Mesendoderm (in vitro differentiated cells): ENCODE measurements at regions not wholly inside any gene's neighbourhood (a gene's known extent, or its start where the extent isn't known, plus 50 kb on each side); places are given as distances from the start of the nearest gene placed in this dataset.

Experiments used
- DNase-seq: peaks from one replicate; pipeline ENCODE4 v3.0.0; 2013
- H2AK5ac ChIP-seq: 2 replicates; pipeline ENCODE4 v1.6.1; 2013; ENCODE audit warnings: low read length, inconsistent platforms
- H2BK120ac ChIP-seq: 2 replicates; pipeline ENCODE4 v1.6.1; 2013; ENCODE audit warnings: low read depth, mild to moderate bottlenecking, low read length, moderate library complexity, mixed read lengths
- H2BK15ac ChIP-seq: replicated peaks from 2 replicates; pipeline ENCODE4 v1.6.1; 2013; ENCODE audit warnings: low read depth, mild to moderate bottlenecking, moderate library complexity
- H2BK5ac ChIP-seq: 2 replicates; pipeline ENCODE4 v1.6.1; 2013; ENCODE audit warnings: low read length, inconsistent platforms
- H3K18ac ChIP-seq: 2 replicates; pipeline ENCODE4 v1.6.1; 2013; ENCODE audit warnings: mild to moderate bottlenecking, low read length, mixed read lengths
- H3K23ac ChIP-seq: one replicate; pipeline ENCODE4 v1.6.1; 2013; ENCODE audit warnings: low read length
- H3K27ac ChIP-seq: 2 replicates; pipeline ENCODE4 v1.5.1; 2013; ENCODE audit warnings: low read depth, mild to moderate bottlenecking, inconsistent platforms, low read length, moderate library complexity
- H3K27me3 ChIP-seq: 2 replicates; pipeline ENCODE4 v1.6.1; 2013; ENCODE audit warnings: low read length, control low read depth, mild to moderate bottlenecking, inconsistent platforms; ENCODE audit not compliant: insufficient read depth, poor library complexity
- H3K36me3 ChIP-seq: 2 replicates; pipeline ENCODE4 v1.6.1; 2013; ENCODE audit warnings: low read length, inconsistent platforms; ENCODE audit not compliant: control insufficient read depth, insufficient read depth
- H3K4ac ChIP-seq: one replicate; pipeline ENCODE4 v1.6.1; 2013; ENCODE audit warnings: low read depth, mild to moderate bottlenecking, low read length, moderate library complexity
- H3K4me1 ChIP-seq: 2 replicates; pipeline ENCODE4 v1.6.1; 2013; ENCODE audit warnings: low read depth, low read length, inconsistent platforms; ENCODE audit not compliant: control insufficient read depth
- H3K4me2 ChIP-seq: 2 replicates; pipeline ENCODE4 v1.6.1; 2013; ENCODE audit warnings: low read length
- H3K4me3 ChIP-seq: 2 replicates; pipeline ENCODE4 v1.5.1; 2013; ENCODE audit warnings: mild to moderate bottlenecking, low read length
- H3K56ac ChIP-seq: one replicate; pipeline ENCODE4 v1.6.1; 2013; ENCODE audit warnings: low read length
- H3K79me1 ChIP-seq: 2 replicates; pipeline ENCODE4 v1.6.1; 2013; ENCODE audit warnings: low read length, inconsistent platforms
- H3K79me2 ChIP-seq: 2 replicates; pipeline ENCODE4 v1.6.1; 2013; ENCODE audit warnings: mild to moderate bottlenecking, low read length; ENCODE audit not compliant: control insufficient read depth, insufficient read depth
- H3K9ac ChIP-seq: 2 replicates; pipeline ENCODE4 v1.6.1; 2013; ENCODE audit warnings: low read length, inconsistent platforms
- H4K5ac ChIP-seq: one replicate; pipeline ENCODE4 v1.6.1; 2013; ENCODE audit warnings: low read length
- H4K8ac ChIP-seq: one replicate; pipeline ENCODE4 v1.6.1; 2013; ENCODE audit warnings: low read depth, mild to moderate bottlenecking, control low read depth, low read length, moderate library complexity
- WGBS: extraction: QIAGEN DNeasy Blood & Tissue Kit; methylation state at CpG from one replicate; pipeline ENCODE4 v1.1.7; 2013; ENCODE audit warnings: low lambda C conversion rate, missing lambda C conversion rate; ENCODE audit not compliant: insufficient coverage; ENCODE audit errors: extremely low coverage; 5-methylcytosine and 5-hydroxymethylcytosine counted together

GRCh38 chr9:82583524-82583923, 479.4 kb downstream of the RASEF start:
- Histone ChIP-seq H3K23ac (no peak overlapping the region), H2BK5ac (no peak overlapping the region), H3K27ac (no peak overlapping the region), H3K79me2 (no peaks in the 10 kb centered on the region), H2BK15ac (no peak overlapping the region), H3K4me2 (no peak overlapping the region), H3K4ac (no peak overlapping the region), H4K8ac (no peak overlapping the region), H3K36me3 (no peaks in the 10 kb centered on the region), H4K5ac (no peak overlapping the region), H3K4me3 (no peak overlapping the region), H3K4me1 (no peaks in the 10 kb centered on the region), H2AK5ac (no peak overlapping the region), H3K9ac (no peak overlapping the region), H3K79me1 (no peaks in the 10 kb centered on the region), H3K27me3 (no peaks in the 10 kb centered on the region), H2BK120ac (no peak overlapping the region), H3K56ac (no peak overlapping the region), H3K18ac (no peak overlapping the region)
- no peak for DNase-seq
- WGBS: no CpG with 5 or more reads among the region's 7 CpGs

- Histone ChIP-seq H3K4me3 (no peak overlapping the region), H4K8ac (no peak overlapping the region), H3K27ac (no peak overlapping the region), H3K4me2 (no peak overlapping the region), H2BK5ac (no peak overlapping the region), H2AK5ac (no peak overlapping the region), H3K9ac (no peak overlapping the region), H3K4me1 (no peaks in the 10 kb centered on the region), H3K79me1 (no peaks in the 10 kb centered on the region), H2BK120ac (no peak overlapping the region), H3K18ac (no peak overlapping the region), H4K5ac (no peak overlapping the region), H3K23ac (no peak overlapping the region), H3K56ac (no peak overlapping the region), H3K4ac (no peak overlapping the region), H3K36me3 (no peaks in the 10 kb centered on the region), H3K79me2 (no peaks in the 10 kb centered on the region), H2BK15ac (no peak overlapping the region), H3K27me3 (no peaks in the 10 kb centered on the region)
- peak; percentile 49 for DNase-seq
- WGBS: no CpG with 5 or more reads among the region's 5 CpGs
Measured at GRCh38 chr9:82584349-82584863, 478.5 kb downstream of the RASEF start.

GRCh38 chr9:82586918-82587356, 476.0 kb downstream of the RASEF start:
- no peak overlapping the region for H3K9ac ChIP-seq
- H3K27me3 ChIP-seq: no peaks in the 10 kb centered on the region
- no peak overlapping the region for H3K56ac ChIP-seq
- H3K4ac ChIP-seq: no peak overlapping the region
- no peaks in the 10 kb centered on the region for H3K79me2 ChIP-seq
- H3K79me1 ChIP-seq: no peaks in the 10 kb centered on the region
- H2AK5ac ChIP-seq: no peak overlapping the region
- no peak overlapping the region for H3K23ac ChIP-seq
- H3K27ac ChIP-seq: no peak overlapping the region
- H4K5ac ChIP-seq: no peak overlapping the region
- no peak overlapping the region for H4K8ac ChIP-seq
- no peak overlapping the region for H3K4me3 ChIP-seq
- H2BK120ac ChIP-seq: no peak overlapping the region
- no peaks in the 10 kb centered on the region for H3K4me1 ChIP-seq
- WGBS: no CpG with 5 or more reads among the region's 3 CpGs
- DNase-seq: no peak
- H3K4me2 ChIP-seq: no peak overlapping the region
- no peaks in the 10 kb centered on the region for H3K36me3 ChIP-seq
- no peak overlapping the region for H3K18ac ChIP-seq
- H2BK5ac ChIP-seq: no peak overlapping the region
- H2BK15ac ChIP-seq: no peak overlapping the region

GRCh38 chr9:82588301-82589180, 474.4 kb downstream of the RASEF start:
- Histone ChIP-seq H3K9ac (no peak overlapping the region), H3K4me1 (no peaks in the 10 kb centered on the region), H2BK15ac (no peak overlapping the region), H2BK120ac (no peak overlapping the region), H2BK5ac (no peak overlapping the region), H3K79me2 (no peaks in the 10 kb centered on the region), H3K79me1 (no peaks in the 10 kb centered on the region), H4K5ac (no peak overlapping the region), H3K18ac (no peak overlapping the region), H3K4me3 (no peak overlapping the region), H3K4me2 (no peak overlapping the region), H3K23ac (no peak overlapping the region), H3K56ac (no peak overlapping the region), H3K4ac (no peak overlapping the region), H2AK5ac (no peak overlapping the region), H3K36me3 (no peaks in the 10 kb centered on the region), H4K8ac (no peak overlapping the region), H3K27ac (no peak overlapping the region), H3K27me3 (no peaks in the 10 kb centered on the region)
- no peak for DNase-seq
- WGBS: no CpG with 5 or more reads among the region's 6 CpGs

GRCh38 chr9:82590845-82591244, 472.1 kb downstream of the RASEF start:
- no peak overlapping the region for H3K56ac ChIP-seq
- no peak overlapping the region for H4K5ac ChIP-seq
- no peak overlapping the region for H2AK5ac ChIP-seq
- DNase-seq: no peak
- no peaks in the 10 kb centered on the region for H3K4me1 ChIP-seq
- no peak overlapping the region for H3K4me3 ChIP-seq
- H2BK120ac ChIP-seq: no peak overlapping the region
- no peak overlapping the region for H3K9ac ChIP-seq
- H3K36me3 ChIP-seq: no peaks in the 10 kb centered on the region
- no peak overlapping the region for H3K4ac ChIP-seq
- no CpG with 5 or more reads among the region's 3 CpGs for WGBS
- H3K27ac ChIP-seq: no peak overlapping the region
- H2BK5ac ChIP-seq: no peak overlapping the region
- H3K27me3 ChIP-seq: no peaks in the 10 kb centered on the region
- no peak overlapping the region for H3K18ac ChIP-seq
- H3K79me1 ChIP-seq: no peaks in the 10 kb centered on the region
- no peak overlapping the region for H2BK15ac ChIP-seq
- H3K79me2 ChIP-seq: no peaks in the 10 kb centered on the region
- no peak overlapping the region for H3K4me2 ChIP-seq
- no peak overlapping the region for H3K23ac ChIP-seq
- no peak overlapping the region for H4K8ac ChIP-seq
